Epithelial cell of prostate (primary cell): ENCODE measurements at regions not wholly inside any gene's neighbourhood (a gene's known extent, or its start where the extent isn't known, plus 50 kb on each side); places are given as distances from the start of the nearest gene placed in this dataset.
"Not testable (repeated sequence)": the region's sequence is repeated elsewhere in the genome, so short reads cannot be mapped to it uniquely, and the experiment has no call there.

ENCODE experiments used
- DNase-seq: peaks from one replicate; pipeline ENCODE4 v3.0.0-alpha.2; 2011; ENCODE audit warnings: low read depth, low spot score
- H3K27ac ChIP-seq: fragments of 450-650 bp; 2 replicates; pipeline ENCODE4 v1.5.1; 2017; ENCODE audit warnings: mild to moderate bottlenecking

DNA sequence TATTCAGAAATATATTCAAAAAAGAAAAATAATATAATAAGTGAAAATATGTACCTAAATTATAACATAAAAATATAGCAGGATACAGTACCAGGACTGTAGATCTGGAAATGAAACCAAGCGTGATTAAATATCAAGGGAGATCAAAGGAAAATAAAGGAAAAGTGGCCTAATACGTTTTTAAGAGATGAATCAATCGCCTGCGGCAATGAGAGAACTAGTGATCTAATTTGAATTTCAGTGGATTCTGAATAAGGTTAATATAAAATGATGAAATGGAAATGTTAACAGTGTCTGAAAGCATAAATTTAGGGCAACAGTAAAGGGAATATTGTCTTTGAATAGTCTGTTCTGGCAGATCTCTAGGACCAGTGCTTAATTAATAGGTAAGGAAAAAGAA is 1761.9 kb upstream of the ACO1 start:
- DNase-seq, result no peak
- no peak overlapping the region for H3K27ac ChIP-seq

GRCh38 chr9:30628915-30629567 is 1755.4 kb upstream of the ACO1 start:
- DNase-seq, result no peak

DNA sequence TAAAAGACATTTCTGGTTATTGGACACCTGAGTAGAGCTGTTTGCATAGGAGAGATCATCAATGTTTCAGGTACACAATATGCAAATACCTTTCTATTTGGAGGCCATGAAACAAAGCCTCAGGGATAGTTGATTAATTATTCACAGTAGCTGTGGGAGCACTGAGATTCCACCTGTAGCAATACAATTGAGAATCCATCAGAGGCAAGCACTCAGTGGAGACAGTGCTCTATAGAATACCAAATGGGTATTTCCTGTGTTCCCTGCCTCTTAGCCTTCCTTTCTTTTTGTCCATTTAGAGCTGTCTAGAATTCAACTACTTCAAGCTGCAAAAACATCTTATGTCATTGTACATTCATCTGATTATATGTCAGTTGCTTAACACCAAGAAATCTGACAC is 1754.0 kb upstream of the ACO1 start:
- no peak for DNase-seq
- H3K27ac ChIP-seq, result no peak overlapping the region

More at GRCh38 chr9:30628915-30629567, 1755.4 kb upstream of the ACO1 start:
- H3K27ac ChIP-seq, result no peak overlapping the region

- not testable (repeated sequence) for H3K27ac ChIP-seq, DNase-seq
These were observed 1737.8 kb upstream of the ACO1 start for GRCh38 chr9:30646639-30647038.

- DNase-seq, result no peak
These were observed 1722.5 kb upstream of the ACO1 start for GRCh38 chr9:30661925-30662324.

GRCh38 chr9:30670805-30671562 is 1713.5 kb upstream of the ACO1 start:
- no peak for DNase-seq
- no peak overlapping the region for H3K27ac ChIP-seq

More at GRCh38 chr9:30661925-30662324, 1722.5 kb upstream of the ACO1 start:
- no peak overlapping the region for H3K27ac ChIP-seq

GRCh38 chr9:30673132-30673531 is 1711.3 kb upstream of the ACO1 start:
- peak; percentile 33 for DNase-seq
- no peak overlapping the region for H3K27ac ChIP-seq

GRCh38 chr9:30676651-30677050 is 1707.8 kb upstream of the ACO1 start:
- H3K27ac ChIP-seq, result no peak overlapping the region
- no peak for DNase-seq

DNA sequence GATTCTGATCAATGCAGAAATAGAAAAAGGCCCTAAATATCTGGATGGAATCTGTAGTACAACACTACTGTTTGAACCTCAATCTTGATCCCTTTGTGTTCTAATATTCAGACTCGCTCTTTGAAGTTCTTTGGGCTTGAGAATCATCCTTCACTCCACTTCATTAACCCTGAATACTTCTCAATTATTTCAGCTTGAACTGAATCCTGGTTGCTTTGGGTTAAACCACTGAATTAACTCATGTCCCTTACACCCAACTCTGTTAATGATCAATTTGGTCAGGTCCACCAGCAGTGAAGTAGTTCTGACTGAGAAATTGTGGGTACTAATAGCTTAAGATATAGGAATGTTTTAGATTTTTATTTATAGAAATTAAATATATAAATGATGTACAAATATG is 1707.2 kb upstream of the ACO1 start:
- no peak overlapping the region for H3K27ac ChIP-seq
- no peak for DNase-seq

GRCh38 chr9:30688801-30689200 is 1695.6 kb upstream of the ACO1 start:
- H3K27ac ChIP-seq, result no peak overlapping the region

GRCh38 chr9:30697958-30698357 is 1686.5 kb upstream of the ACO1 start:
- no peak for DNase-seq
- peak overlapping the region; percentile 26 for H3K27ac ChIP-seq

More at GRCh38 chr9:30688801-30689200, 1695.6 kb upstream of the ACO1 start:
- no peak for DNase-seq

DNA sequence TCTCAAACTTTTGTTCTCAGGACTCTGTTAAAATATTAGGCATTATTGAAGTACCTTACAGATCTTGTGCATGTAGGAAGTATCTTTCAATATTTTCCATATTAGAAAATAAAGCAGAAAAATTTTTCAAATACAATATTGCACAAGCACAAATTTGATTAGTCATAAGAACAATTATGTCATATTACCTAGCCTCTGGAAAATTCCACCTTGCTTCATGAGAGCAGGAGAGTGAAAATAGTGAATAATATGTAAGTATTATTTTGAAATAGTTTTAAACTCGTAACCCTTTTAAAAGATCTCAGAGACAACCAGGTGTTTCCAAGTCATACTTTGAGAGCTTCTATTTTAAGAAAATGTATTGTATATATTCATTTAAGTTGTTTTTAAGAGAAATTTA is 1672.9 kb upstream of the ACO1 start:
- H3K27ac ChIP-seq, result no peak overlapping the region
- DNase-seq, result no peak

DNA sequence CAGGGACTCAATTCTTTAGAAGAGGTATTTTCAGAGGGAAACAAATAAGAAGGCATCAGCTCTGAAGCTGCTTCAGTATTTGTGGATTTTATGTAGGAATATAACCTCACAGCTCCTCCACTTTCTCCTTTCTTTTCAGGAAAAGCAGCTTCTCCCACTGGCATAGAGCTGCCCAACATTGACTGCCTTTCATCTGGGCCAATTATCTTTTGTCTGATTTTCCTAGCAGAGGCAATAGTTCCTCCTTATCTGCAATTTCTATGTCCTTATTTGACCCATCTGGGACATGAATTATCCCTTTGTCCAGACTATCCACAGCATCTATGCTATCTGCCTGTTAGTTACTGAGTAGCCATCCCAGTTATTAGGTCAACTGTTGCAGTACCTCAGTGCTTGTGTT is 1671.2 kb upstream of the ACO1 start:
- H3K27ac ChIP-seq, result no peak overlapping the region
- DNase-seq, result no peak

DNA sequence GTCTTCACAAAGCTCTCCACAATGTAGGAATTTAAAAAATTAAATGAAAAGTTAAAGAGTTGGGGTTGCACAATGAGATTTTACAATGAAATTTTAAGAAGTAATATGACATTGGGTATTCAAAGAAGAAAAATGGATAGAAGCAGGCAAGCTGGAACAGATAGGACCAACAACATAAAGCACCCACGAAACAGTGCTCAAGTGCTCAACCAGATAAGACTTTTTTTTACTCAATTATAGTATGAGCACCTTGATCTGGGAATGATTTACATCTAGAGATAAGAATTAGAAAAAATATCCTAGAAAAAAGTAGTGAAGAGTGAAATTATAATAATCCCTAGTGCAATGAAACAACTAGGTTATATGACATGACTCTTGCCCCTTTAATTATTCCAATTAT is 1670.1 kb upstream of the ACO1 start:
- no peak overlapping the region for H3K27ac ChIP-seq

DNA sequence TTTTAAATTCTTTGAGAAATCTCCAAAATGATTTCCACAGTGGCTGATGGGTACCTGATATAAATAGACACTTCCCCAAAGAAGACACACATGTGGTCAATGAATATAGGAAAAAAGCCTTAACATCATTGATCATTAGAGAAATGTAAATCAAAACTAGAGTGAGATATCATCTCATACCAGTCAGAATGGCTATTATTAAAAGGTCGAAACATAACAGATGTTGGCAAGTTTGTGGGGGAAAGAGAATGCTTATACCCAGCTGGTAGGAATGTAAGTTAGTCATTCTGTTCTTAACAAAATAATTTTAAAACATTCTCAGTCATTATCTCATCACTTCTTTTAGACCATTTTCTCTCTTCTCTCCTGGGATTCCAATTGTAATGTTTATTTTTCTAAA is 1666.0 kb upstream of the ACO1 start:
- no peak for DNase-seq
- no peak overlapping the region for H3K27ac ChIP-seq

More for the DNA sequence above, 1670.1 kb upstream of the ACO1 start:
- no peak for DNase-seq

DNA sequence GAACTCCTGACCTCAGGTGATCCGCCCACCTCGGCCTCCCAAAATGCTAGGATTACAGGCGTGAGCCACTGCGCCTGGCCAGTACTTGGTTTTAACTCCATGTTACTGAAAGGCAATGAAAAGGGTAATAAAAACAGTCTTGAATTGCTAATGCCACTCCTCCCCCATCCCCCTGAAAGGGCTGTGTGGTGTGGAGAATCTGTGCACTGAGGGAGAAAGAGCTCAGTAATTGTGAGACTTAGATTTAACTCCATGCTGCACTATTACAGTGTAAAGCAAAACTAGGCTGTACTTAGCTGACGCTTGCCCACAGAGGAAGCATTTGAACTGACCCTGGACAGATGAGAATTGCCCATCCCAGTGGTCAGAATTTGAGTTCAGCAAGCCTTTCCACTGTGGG is 1662.4 kb upstream of the ACO1 start:
- no peak for DNase-seq
- H3K27ac ChIP-seq, result no peak overlapping the region

DNA sequence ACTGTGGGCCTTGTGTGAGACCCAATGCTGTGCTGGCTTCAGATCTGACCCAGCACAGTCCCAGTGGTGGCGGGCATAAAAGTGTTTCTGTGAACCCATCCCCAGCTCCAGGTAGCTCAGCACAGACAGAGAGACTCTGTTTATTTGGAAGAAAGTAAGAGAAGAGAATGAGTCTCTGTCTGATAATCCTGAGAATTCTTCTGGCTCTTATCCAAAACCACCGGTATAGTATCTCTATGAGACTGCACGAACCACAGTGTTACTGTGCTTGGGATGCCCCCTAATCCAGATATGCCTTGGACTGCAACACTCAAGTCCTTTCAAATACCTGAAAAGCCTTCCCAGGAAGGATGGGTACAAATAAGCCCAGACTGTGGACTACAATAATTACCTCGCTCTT is 1660.8 kb upstream of the ACO1 start:
- DNase-seq, result no peak
- H3K27ac ChIP-seq, result no peak overlapping the region

- DNase-seq, result no peak
- no peak overlapping the region for H3K27ac ChIP-seq
These were observed 1652.4 kb upstream of the ACO1 start for GRCh38 chr9:30732060-30732459.

DNA sequence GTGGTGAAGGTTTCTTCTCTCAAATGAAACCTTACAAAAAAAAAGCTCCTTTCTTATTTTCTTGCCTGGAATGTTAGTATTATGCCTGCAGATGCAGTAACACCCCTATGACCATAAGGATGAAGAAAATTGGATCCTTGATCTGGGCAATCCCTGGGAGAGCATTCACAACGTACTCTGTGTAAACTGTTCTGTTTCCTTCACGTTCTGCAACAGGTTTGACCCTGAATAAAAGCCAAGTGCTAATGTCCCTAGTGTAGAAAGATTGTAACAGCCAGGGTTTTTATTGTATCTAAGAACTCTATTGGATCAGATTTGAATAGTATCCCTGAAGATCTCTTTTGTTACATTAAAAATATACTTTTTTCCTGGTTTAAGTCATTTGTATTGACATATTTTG is 1639.6 kb upstream of the ACO1 start:
- no peak for DNase-seq
- H3K27ac ChIP-seq, result no peak overlapping the region

DNA sequence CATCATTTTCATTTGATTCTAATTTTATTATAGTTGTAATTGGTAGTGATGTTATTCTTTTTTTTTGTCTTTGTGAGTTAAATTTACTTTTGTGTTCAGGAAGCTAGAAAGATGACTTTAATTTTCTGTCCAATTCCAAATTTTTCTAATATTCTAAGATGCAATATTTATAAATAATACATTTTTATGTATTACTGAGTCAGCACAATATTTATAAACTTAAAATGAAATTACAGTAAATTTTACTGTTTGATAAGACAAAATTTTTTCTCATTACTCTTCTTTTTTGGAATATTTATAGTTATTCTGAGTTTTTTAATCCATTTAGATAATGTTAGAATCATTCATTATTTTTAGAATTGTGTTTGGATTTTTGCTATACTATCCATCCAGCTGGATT is 1637.9 kb upstream of the ACO1 start:
- no peak overlapping the region for H3K27ac ChIP-seq
- DNase-seq, result no peak

DNA sequence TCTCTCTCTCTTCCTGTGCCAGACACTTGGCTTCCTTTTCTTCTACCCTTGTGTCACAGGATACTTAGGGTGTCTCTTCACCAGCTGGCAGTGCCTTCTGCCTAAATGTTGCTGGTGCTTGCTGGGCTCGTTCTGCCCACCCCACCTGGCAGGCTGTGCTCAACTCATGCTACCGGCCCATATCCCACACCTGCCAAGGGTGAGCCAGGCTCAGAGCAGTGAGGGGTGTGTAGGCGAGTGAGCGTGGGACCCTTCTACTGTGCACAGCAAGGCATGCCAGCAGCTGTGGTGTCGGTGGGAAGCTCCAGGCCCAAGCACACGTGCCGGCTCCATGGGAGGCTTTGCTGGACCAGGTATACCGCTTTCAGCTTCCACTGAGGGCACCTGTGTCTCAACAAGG is 1626.7 kb upstream of the ACO1 start:
- no peak for DNase-seq
- H3K27ac ChIP-seq, result no peak overlapping the region
